SH-SY5Y (cell line): ENCODE measurements at regions not wholly inside any gene's neighbourhood (a gene's known extent, or its start where the extent isn't known, plus 50 kb on each side); places are given as distances from the start of the nearest gene placed in this dataset.

ENCODE experiments used
- GATA2 ChIP-seq: IDR thresholded peaks from 2 replicates; pipeline ENCODE4 v1.6.1; 2011; ENCODE audit warnings: mild to moderate bottlenecking, low read depth, low read length
- GATA3 ChIP-seq: IDR thresholded peaks from 2 replicates; pipeline ENCODE4 v1.6.1; 2011; ENCODE audit warnings: low read depth, mild to moderate bottlenecking, low read length, moderate library complexity

DNA sequence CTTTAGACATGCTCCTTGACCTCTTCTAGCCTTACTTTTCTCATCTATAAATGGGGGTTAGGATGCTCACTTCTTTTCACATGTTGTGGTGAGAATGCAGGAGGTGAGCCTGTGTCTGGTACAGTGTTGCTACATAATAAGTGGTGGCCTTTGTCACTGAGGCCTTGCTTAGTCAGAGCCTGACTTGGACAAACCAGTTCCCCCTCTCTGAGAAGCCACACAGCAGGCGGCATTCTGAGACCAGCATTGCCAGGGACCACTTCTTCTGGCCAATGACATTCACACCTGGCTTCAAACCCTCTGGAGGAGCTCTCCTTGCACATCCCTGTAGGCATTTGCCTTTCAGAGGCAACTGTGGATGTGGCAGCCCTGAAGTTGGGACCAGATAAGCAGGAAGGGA is 95.7 kb downstream of the MINAR1 start:
- TF ChIP-seq GATA2 (no peak), GATA3 (no peak)
